Natural killer cell (primary cell): ENCODE measurements at regions not wholly inside any gene's neighbourhood (a gene's known extent, or its start where the extent isn't known, plus 50 kb on each side); places are given as distances from the start of the nearest gene placed in this dataset.
"Not testable (repeated sequence)": the region's sequence is repeated elsewhere in the genome, so short reads cannot be mapped to it uniquely, and the experiment has no call there.

ENCODE experiments used
- ATAC-seq, 3 donors: fragments of 150-1000 bp in 2 of 3; fragments of 200-7000 bp in 1 of 3; cut with Tn5 transposase; 1 replicate in 1 of 3; 2 replicates in 2 of 3; pipeline ENCODE4 v1.10.0; 2021; ENCODE audit warnings: mild to moderate bottlenecking in 2 of 3, moderate library complexity in 2 of 3
- DNase-seq, 2 donors: peaks; one replicate each; pipeline versions ENCODE4 v3.0.0 to v3.0.0-alpha.2; 2013 to 2021; ENCODE audit warnings: mixed read lengths in 1 of 2
- H3K27ac ChIP-seq: one replicate; pipeline ENCODE4 v1.5.1; 2013; ENCODE audit warnings: mild to moderate bottlenecking, low read length
- H3K27me3 ChIP-seq: one replicate; pipeline ENCODE4 v1.6.1; 2013; ENCODE audit warnings: low read length; ENCODE audit not compliant: control insufficient read depth, insufficient read depth
- H3K36me3 ChIP-seq: one replicate; pipeline ENCODE4 v1.6.1; 2013; ENCODE audit warnings: low read length; ENCODE audit not compliant: control insufficient read depth, insufficient read depth
- H3K4me1 ChIP-seq: one replicate; pipeline ENCODE4 v1.6.1; 2013; ENCODE audit warnings: low read length; ENCODE audit not compliant: control insufficient read depth, insufficient read depth
- H3K4me3 ChIP-seq: one replicate; pipeline ENCODE4 v1.5.1; 2013; ENCODE audit warnings: low read length
- H3K9me3 ChIP-seq: one replicate; pipeline ENCODE4 v1.6.1; 2013; ENCODE audit warnings: low read length; ENCODE audit not compliant: control insufficient read depth, insufficient read depth
- H3K27ac Mint-ChIP-seq, 2 donors: one replicate each; pipeline ENCODE4 v1.8.0; 2022; ENCODE audit warnings: mild to moderate bottlenecking in 2 of 2, mixed read lengths in 2 of 2, moderate library complexity in 1 of 2
- H3K27me3 Mint-ChIP-seq, 2 donors: one replicate each; pipeline ENCODE4 v1.8.0; 2022; ENCODE audit warnings: low read depth in 2 of 2, mixed read lengths in 2 of 2
- H3K36me3 Mint-ChIP-seq: one replicate; pipeline ENCODE4 v1.8.0; 2022; ENCODE audit warnings: mixed read lengths
- H3K4me1 Mint-ChIP-seq, 2 donors: one replicate each; pipeline ENCODE4 v1.8.0; 2022; ENCODE audit warnings: mixed read lengths in 2 of 2
- H3K4me3 Mint-ChIP-seq: one replicate; pipeline ENCODE4 v1.8.0; 2022; ENCODE audit warnings: mild to moderate bottlenecking, moderate library complexity, mixed read lengths
- H3K9me3 Mint-ChIP-seq, 2 donors: one replicate each; pipeline ENCODE4 v1.8.0; 2022; ENCODE audit warnings: mixed read lengths in 2 of 2
- WGBS: methylation state at CpG from one replicate; pipeline ENCODE4 v1.1.7; 2013; ENCODE audit warnings: missing lambda C conversion rate; ENCODE audit not compliant: insufficient coverage; 5-methylcytosine and 5-hydroxymethylcytosine counted together
- intact Hi-C: fragments of 100-400 bp; cut with micrococcal nuclease; formaldehyde crosslinking; loops from one replicate; pipeline ENCODE4 v1.14.2; 2022
- TF ChIP-seq, protein P1 (sequence below): fragments of 200-600 bp; IDR thresholded peaks from one replicate; pipeline ENCODE4 v1.8.0; 2022; ENCODE audit warnings: antibody characterized with exemption

DNA sequence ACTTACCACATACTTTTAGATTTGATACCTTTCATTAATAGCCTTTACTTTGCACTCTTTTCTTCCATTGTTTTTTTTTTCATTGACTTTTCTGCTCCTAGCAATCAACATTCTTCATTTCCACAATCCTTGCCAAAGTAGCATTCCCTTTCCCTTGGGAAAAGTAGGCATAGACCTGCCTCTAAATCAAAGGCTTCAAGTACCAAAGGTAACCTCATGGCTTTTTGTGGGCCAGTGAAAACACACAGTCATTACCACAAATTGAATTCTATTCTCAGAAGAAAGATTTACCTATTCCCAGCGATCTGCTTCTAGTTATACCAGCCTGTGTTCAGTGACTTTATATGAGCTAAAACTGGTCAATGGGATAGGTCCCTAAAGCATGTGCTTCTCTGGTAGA, 109.2 kb downstream of the SOCS6 start:
- 80% methylated on average over 1 of the region's 1 CpG for WGBS
- H3K27me3 ChIP-seq: no peaks in the 10 kb centered on the region
- H3K4me3 ChIP-seq: no peak overlapping the region
- intact Hi-C loops: no loop called here
- H3K4me3 Mint-ChIP-seq: no peak overlapping the region
- TF ChIP-seq, protein P1, sequence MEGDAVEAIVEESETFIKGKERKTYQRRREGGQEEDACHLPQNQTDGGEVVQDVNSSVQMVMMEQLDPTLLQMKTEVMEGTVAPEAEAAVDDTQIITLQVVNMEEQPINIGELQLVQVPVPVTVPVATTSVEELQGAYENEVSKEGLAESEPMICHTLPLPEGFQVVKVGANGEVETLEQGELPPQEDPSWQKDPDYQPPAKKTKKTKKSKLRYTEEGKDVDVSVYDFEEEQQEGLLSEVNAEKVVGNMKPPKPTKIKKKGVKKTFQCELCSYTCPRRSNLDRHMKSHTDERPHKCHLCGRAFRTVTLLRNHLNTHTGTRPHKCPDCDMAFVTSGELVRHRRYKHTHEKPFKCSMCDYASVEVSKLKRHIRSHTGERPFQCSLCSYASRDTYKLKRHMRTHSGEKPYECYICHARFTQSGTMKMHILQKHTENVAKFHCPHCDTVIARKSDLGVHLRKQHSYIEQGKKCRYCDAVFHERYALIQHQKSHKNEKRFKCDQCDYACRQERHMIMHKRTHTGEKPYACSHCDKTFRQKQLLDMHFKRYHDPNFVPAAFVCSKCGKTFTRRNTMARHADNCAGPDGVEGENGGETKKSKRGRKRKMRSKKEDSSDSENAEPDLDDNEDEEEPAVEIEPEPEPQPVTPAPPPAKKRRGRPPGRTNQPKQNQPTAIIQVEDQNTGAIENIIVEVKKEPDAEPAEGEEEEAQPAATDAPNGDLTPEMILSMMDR: no peak
- ATAC-seq (no peak), DNase-seq (no peak)
- no peaks in the 10 kb centered on the region for H3K4me1 Mint-ChIP-seq
- H3K4me1 ChIP-seq: no peaks in the 10 kb centered on the region
- H3K9me3 ChIP-seq: no peaks in the 10 kb centered on the region
- no peaks in the 10 kb centered on the region for H3K36me3 Mint-ChIP-seq
- H3K9me3 Mint-ChIP-seq: no peaks in the 10 kb centered on the region
- no peaks in the 10 kb centered on the region for H3K27me3 Mint-ChIP-seq
- H3K27ac Mint-ChIP-seq: no peak overlapping the region
- no peak overlapping the region for H3K27ac ChIP-seq
- no peaks in the 10 kb centered on the region for H3K36me3 ChIP-seq

DNA sequence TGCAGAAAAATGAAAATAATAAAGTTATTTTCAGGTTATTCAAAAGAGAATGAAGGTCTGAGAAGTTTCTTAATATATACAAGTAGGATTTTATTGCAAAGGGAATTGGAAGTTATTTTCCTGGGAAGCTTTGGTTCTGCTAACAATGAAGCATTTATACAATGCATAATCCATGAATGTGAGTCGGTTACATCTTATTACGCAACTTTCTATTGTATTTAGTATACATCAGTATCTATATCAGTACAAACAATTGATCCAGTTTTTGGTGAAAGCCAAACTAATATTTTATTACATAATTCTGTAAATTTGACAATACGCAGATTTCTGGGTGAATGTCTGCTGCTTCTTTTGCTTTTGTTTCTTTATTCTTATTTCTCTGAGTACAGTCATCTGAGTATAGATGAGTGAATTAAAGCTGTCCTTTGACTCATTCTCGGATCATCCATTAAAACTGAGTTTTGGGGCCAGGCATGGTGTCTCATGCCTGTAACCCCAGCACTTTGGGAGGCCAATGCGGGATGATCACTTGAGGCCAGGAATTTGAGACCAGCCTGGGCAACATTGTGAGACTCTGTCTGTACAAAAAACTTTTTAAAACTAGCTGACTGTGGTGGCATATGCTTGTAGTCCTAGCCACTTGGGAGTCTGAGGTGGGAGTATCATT, 108.5 kb downstream of the SOCS6 start:
- 73% methylated on average over 2 of the region's 5 CpGs for WGBS
- intact Hi-C loops: no loop called here

DNA sequence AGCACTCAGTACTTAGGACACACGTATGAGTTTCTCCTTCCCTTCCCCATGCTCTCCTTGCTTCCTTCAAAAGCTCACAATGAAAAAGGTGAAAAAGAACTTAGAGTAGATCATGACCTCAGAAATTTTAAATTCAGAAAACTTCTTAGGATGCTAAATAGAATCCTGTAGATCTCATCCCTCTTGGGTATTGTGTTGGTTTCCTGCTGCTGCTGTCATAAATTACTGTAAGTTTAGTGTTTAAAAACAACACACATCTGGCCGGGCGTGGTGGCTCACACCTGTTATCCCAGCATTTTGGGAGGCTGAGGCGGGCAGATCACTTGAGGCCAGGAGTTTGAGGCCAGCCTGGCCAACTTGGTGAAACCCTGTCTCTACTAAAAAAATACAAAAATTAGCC, 106.9 kb downstream of the SOCS6 start:
- H3K27me3 Mint-ChIP-seq, H3K36me3 ChIP-seq, H3K27me3 ChIP-seq, ATAC-seq, H3K9me3 Mint-ChIP-seq, H3K4me1 Mint-ChIP-seq, H3K36me3 Mint-ChIP-seq, DNase-seq, H3K4me3 ChIP-seq, H3K27ac Mint-ChIP-seq, H3K9me3 ChIP-seq, H3K4me1 ChIP-seq, H3K4me3 Mint-ChIP-seq, intact Hi-C loops, H3K27ac ChIP-seq: not testable (repeated sequence)
- 62% methylated on average over 4 of the region's 4 CpGs for WGBS

More for the DNA sequence above, 108.5 kb downstream of the SOCS6 start:
- H3K4me3 ChIP-seq: no peak overlapping the region
- H3K36me3 ChIP-seq: no peaks in the 10 kb centered on the region
- TF ChIP-seq, protein P1: no peak
- no peaks in the 10 kb centered on the region for H3K4me1 ChIP-seq
- Mint-ChIP-seq H3K4me1 (no peaks in the 10 kb centered on the region), H3K9me3 (no peaks in the 10 kb centered on the region), H3K27ac (no peak overlapping the region), H3K4me3 (no peak overlapping the region), H3K27me3 (no peaks in the 10 kb centered on the region), H3K36me3 (no peaks in the 10 kb centered on the region)
- DNase-seq (no peak), ATAC-seq (no peak)
- no peak overlapping the region for H3K27ac ChIP-seq
- H3K9me3 ChIP-seq: no peaks in the 10 kb centered on the region
- no peaks in the 10 kb centered on the region for H3K27me3 ChIP-seq

DNA sequence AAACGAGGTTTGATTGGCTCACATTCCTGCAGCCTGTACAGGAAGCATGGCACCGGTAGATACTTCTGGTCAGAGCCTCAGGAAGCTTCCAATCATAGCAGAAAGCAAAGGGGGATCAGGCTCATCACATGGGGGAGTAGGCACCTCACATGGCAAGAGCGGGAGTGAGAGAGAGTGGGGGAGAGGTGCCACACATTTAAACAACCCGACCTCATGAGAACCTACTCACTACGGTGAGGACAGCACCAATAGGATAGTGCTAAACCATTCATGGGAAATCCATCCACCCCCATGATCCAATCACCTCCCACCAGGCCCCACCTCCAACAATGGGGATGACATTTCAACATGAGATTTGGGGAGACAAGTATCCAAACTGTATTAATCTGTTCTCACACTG, 105.8 kb downstream of the SOCS6 start:
- Mint-ChIP-seq H3K27ac (no peak overlapping the region), H3K4me3 (no peak overlapping the region), H3K9me3 (no peaks in the 10 kb centered on the region), H3K4me1 (no peaks in the 10 kb centered on the region), H3K27me3 (no peaks in the 10 kb centered on the region), H3K36me3 (no peaks in the 10 kb centered on the region)
- ATAC-seq (no peak), DNase-seq (no peak)
- H3K9me3 ChIP-seq: no peaks in the 10 kb centered on the region
- no peaks in the 10 kb centered on the region for H3K36me3 ChIP-seq
- H3K27ac ChIP-seq: no peak overlapping the region
- TF ChIP-seq, protein P1: no peak
- 91% methylated on average over 4 of the region's 5 CpGs for WGBS
- H3K4me3 ChIP-seq: no peak overlapping the region
- intact Hi-C loops: no loop called here
- no peaks in the 10 kb centered on the region for H3K4me1 ChIP-seq
- H3K27me3 ChIP-seq: no peaks in the 10 kb centered on the region
